ENCODE measurements at regions not wholly inside any gene's neighbourhood (a gene's known extent, or its start where the extent isn't known, plus 50 kb on each side); places are given as distances from the start of the nearest gene placed in this dataset.
"Not testable (repeated sequence)": the region's sequence is repeated elsewhere in the genome, so short reads cannot be mapped to it uniquely, and the experiment has no call there.

DNA sequence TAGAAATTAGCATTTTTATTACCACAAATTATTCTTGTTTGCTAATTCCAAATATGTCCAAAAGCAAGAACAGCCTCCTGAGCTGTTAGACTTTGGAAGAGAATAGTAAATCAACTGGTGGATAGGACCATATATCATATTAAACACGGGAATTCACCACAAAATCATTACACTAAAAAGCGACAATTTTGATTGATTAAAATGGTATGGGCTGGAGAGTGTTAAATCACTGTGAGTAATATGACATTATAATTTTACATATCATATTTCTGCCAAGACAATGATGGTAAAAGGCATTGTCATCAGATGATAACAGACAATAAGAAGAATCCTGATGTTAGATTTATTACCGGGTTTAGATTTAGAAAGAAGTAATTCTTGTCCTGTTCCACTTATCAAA, 107.2 kb upstream of the ARRDC3 start:
- in situ Hi-C loops (cut with HindIII; ENCODE audit: low pct_unique_long_range_greater_than_20kb, low sequenced_read_pairs), result no loop called here
- no peak for DNase-seq (ENCODE audit: low read depth, low spot score)

DNA sequence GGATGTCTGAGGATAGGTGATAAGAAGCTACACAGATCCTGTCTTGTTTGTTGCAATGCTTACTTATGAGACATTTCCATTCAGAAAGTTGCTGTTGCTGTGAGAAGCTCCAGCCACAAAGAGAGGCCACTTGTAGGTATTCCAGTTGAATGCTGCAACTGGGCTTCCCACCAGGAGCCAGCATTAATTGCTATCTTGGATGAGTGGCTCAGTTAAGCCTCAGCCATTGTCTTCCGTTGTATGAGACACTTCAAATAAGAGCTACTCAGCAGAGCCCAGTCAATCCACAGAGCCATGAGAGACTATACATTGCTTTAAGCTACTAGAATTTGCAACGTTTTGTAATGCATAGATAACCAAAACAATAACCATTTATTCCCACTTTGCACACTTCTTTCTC, 104.3 kb upstream of the ARRDC3 start:
- in situ Hi-C loops (cut with HindIII; ENCODE audit: low pct_unique_long_range_greater_than_20kb, low sequenced_read_pairs), result no loop called here
- DNase-seq (ENCODE audit: low read depth, low spot score), result no peak

DNA sequence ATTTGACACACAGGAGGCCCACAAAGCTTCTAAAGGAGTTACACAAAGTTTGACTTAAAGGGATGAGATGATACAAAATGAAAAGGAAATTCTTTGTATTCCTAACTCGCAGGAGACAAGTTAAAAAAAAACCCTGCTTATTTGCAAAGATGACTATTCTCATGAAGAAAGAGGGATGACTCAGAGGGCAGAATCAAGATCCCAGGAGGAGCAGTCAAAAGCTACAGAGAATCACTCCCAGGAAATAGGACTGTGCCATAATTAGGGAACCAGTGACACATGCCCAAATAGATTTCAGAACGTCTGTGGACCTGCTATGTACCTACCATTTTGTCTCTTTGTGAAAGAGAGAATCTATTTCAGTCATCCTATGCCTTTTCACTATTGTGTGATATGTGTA, 103.5 kb upstream of the ARRDC3 start:
- no peak for DNase-seq (ENCODE audit: low read depth, low spot score)
- in situ Hi-C loops (cut with HindIII; ENCODE audit: low pct_unique_long_range_greater_than_20kb, low sequenced_read_pairs), result no loop called here

DNA sequence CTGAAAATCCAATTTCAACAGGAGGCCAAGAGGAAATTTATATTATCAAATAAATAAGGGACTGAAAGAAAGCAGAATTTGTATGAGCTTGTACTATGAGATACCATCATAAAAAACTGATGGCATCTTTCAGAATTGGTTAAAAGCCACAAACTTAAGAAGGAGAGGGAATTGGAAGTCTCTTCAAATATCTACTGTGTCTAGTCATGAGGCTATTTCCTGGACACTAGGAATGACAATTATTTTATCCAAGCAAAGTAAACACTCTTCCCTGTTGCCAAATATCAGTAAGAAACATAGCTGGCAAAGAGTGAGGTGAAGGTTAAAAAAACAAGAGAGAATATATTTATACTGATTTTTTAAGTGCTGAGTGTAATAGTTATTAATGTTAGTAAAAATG, 101.5 kb upstream of the ARRDC3 start:
- DNase-seq (ENCODE audit: low read depth, low spot score), result no peak
- in situ Hi-C loops (cut with HindIII; ENCODE audit: low pct_unique_long_range_greater_than_20kb, low sequenced_read_pairs), result no loop called here

DNA sequence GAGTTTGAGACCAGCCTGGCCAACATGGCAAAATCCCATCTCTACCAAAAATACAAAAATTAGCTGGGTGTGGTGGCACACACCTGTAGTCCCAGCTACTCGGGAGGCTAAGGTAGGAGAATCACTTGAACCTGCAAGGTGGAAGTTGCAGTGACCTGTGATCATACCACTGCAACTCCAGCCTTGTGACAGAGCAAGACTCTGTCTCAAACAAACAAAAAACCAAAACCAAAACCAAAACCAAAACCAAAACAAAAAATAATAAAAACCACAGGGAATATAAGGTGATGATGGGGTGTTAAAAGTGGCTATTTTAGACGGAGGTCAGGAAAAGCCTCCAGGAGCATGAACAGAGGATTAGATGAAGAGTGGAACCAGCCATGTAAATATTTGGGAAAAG, 96.3 kb upstream of the ARRDC3 start:
- DNase-seq (ENCODE audit: low read depth, low spot score); in situ Hi-C loops (cut with HindIII; ENCODE audit: low pct_unique_long_range_greater_than_20kb, low sequenced_read_pairs): not testable (repeated sequence)

DNA sequence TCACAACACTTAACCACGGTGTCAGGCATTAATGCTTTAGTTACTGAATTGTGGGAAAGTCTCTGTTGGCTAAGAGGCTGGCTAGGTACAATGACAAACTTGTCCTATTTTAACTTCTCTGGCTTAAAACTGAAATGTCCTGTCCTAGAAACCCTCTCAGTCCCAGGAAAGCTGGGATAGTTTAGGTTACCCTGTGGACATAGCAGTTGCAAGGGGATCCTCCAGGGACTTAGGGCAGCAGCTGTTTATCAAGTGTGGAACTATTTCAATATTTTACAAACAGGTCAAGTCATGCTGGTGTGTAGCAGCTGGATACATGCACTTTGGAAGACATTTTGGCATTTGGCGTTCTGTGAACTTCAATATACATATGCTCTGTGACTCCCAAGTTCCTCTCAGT, 95.0 kb upstream of the ARRDC3 start:
- in situ Hi-C loops (cut with HindIII; ENCODE audit: low pct_unique_long_range_greater_than_20kb, low sequenced_read_pairs), result no loop called here
- no peak for DNase-seq (ENCODE audit: low read depth, low spot score)

DNA sequence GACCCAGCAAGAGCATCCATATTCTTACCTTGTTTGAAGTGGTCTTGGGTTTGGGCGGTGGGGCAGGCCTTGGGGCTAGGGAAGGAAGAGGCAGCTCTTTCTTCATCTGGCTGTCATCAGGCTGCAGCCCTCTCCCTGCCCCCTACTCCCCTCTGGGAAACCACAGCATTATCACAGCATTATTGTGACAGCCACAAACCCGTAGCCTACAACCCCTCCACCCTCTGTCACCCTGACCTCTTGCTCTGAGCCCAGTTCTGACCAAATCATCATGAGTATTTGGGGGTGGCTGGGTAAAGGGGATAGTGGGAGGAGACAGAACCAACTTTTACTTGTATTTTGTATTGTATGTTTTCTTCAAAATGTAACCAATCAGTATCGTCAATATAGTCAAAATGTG, 94.3 kb upstream of the ARRDC3 start:
- no peak for DNase-seq (ENCODE audit: low read depth, low spot score)
- in situ Hi-C loops (cut with HindIII; ENCODE audit: low pct_unique_long_range_greater_than_20kb, low sequenced_read_pairs), result no loop called here

DNA sequence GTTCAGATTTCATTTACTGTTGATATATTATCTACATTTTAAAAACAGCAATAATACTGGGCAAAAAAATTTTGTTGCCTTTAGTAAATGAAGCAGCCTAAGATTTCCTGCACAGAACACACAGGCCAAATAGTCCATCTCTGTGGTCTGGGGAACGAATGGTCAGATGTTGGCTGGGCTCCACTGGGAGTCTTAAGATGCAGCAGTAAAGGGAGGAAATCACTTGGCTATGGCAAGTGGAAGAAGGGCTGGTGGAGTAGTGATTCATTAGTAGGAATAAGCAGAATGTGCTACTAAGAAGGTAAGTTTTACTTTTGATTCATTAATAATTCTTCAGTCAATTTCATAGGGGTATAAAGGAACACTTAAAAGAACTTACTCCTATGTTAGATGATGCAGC, 91.1 kb upstream of the ARRDC3 start:
- no peak for DNase-seq (ENCODE audit: low read depth, low spot score)
- in situ Hi-C loops (cut with HindIII; ENCODE audit: low pct_unique_long_range_greater_than_20kb, low sequenced_read_pairs), result no loop called here

DNA sequence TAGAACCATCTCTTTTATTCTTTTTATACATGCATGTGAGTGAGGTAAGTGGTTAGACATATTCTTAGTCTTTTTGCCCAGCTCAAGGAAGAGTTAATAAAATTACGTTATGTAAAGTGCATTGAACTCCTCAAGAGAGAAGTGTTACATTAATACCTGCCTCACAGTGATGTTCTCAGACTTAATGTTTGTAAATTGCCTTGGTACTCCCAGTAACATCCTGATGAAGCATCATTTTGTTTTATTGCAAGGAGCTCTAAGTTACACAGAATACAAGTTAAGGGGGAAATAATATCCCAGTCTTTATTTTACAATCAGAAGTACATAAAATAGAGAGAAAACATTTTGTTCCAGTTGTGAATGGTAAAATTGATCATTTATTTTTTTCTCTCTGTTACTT, 89.5 kb upstream of the ARRDC3 start:
- in situ Hi-C loops (cut with HindIII; ENCODE audit: low pct_unique_long_range_greater_than_20kb, low sequenced_read_pairs), result no loop called here
- DNase-seq (ENCODE audit: low read depth, low spot score), result no peak

DNA sequence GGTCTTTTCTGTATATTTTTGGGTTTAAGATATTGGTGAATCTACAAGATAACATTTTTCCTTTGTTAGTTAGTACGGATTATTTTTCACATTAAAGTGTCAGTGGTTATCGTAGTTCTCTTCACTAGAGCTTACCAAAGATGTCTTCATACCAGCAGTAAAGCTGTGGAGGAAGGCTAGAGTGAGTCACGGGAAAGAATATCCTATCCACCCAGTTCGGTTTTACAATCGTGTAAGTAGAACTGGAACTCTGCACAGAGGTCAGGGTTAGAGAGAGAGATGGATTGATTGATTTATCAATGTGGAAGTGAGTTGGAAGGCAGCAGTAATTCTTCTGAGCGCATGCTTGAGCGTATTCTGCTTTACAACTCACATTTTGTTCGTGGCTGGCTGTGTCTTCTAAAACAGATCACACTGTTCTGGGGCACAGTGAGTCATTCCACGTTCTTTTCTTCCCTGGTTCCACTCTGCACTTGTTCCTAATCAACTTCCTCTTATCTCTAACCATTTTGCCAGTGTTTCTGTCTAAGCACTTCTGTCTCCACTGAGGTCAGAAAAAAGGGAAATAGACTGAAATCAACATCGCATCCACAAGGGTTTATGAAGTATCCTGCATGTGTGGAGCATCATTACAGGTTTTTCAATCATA, 86.5 kb upstream of the ARRDC3 start:
- in situ Hi-C loops (cut with HindIII; ENCODE audit: low pct_unique_long_range_greater_than_20kb, low sequenced_read_pairs), result no loop called here
- no peak for DNase-seq (ENCODE audit: low read depth, low spot score)

DNA sequence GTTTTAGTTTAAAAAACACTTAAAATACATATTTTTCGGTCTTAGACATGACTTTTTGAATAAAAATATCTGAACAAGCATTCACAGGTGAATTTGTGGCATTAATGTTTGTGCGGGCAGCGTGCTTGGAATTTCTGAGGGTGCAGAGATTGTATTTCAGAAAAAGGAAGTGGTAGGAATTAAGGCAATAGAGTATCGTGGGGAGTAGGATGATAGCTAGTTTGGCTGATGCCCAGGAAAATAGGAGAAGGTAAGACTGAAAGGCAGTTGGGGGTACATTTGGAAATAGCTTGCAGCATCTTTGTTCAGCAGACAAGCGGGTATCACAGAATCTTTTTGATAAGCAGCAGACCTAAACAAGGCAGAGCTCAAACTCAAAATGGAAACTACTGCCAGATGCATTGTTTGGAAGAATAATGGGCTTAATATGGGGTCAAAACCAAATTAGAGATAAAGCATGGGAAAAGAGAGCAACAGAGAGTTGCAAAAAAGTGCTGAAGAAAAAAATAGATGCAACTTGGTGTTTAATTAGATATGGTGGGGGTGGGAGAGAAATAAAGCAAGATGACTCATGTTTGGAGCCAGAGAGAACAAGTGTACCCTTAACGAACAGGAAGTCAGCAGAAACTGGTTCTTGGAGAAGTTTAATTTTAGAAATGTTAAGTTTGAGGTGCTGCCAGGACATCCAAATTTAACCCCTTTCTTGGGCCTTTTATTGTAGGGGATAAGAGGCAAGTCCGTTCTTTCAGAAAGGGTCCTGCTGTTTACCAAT, 85.7 kb upstream of the ARRDC3 start:
- in situ Hi-C loops (cut with HindIII; ENCODE audit: low pct_unique_long_range_greater_than_20kb, low sequenced_read_pairs), result no loop called here
- DNase-seq (ENCODE audit: low read depth, low spot score), result peak; percentile 9

DNA sequence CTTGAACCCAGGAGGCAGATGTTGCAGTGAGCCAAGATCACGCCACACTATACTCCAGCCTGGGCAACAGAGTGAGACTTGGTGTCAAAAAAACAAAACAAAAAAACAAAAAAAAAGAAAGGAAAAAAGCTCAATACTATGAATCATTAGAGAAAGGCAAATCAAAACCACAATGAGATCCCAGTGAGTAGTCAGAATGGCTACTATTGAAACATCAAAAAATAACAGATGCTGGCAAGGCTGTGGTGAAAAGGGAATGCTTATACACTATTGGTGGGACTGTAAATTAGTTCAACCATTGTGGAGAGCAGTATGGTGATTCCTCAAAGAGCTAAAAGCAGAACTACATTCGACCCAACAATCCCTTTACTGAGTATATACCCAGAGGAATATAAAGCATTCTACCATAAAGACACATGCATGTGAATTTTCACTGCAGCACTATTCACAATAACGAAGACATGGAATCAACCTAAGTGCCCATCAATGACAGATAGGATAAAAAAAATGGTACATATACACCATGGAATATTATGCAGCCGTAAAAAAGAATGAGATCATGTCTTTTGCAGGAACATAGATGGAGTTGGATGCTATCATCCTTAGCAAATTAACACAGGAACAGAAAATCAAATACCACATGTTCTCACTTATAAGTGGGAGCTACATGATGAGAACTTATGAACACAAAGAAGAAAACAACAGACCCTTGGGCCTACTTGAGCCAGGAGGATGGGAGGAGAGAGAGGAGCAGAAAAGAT, 81.9 kb upstream of the ARRDC3 start:
- DNase-seq (ENCODE audit: low read depth, low spot score), result no peak
- in situ Hi-C loops (cut with HindIII; ENCODE audit: low pct_unique_long_range_greater_than_20kb, low sequenced_read_pairs), result no loop called here

DNA sequence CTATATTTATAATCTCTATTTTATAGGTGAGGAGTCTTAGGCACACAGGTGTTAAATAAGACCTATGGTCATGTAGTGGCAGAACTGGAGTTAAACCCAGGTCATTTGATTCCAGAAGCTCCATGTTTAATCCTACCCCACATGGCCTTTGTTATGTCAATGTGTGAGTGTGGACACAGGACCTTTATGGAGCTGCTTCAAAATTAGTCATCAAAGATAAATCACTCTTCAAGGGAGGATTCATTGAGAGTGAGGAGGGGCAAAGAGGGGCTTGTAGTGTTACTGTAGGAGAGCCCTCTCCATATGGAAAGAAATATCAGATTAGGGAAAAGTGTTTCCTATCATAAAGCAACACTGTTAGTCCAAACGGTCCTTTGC, 74.6 kb upstream of the ARRDC3 start:
- in situ Hi-C loops (cut with HindIII; ENCODE audit: low pct_unique_long_range_greater_than_20kb, low sequenced_read_pairs), result no loop called here
- no peak for DNase-seq (ENCODE audit: low read depth, low spot score)

DNA sequence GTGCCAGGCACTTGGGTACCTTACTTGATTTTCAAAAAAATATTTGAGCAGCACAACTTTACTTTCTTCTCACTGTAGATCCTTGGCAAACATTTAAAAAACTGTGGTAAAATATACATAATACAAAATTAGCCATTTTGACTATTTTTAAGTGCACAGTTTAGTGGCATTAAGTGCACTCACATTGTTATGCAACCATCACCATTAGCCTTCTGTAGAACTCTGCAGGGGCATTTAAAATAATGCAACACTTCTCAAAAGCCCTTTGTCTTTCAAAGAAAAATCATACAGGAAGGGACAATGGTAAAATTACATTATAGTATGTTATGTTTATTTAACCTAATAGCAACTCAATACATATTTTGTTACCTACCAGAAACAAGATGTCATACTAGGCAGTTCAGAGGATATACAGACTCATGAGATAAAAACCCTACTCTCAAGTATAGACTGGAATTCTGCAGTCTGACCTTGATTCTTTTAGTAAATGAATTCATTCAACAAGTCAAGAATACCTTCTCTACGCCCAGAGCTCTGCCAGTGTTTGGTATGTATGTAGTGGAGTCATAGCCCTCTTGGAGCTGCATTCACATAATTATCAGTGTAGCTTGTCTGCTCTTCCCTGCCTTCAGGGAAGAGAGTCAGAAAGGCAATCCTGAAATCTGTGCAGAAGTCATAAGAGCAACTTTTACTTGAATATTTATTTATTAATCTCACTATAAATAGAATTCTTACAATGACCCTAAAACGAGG, 74.0 kb upstream of the ARRDC3 start:
- in situ Hi-C loops (cut with HindIII; ENCODE audit: low pct_unique_long_range_greater_than_20kb, low sequenced_read_pairs), result no loop called here
- no peak for DNase-seq (ENCODE audit: low read depth, low spot score)

DNA sequence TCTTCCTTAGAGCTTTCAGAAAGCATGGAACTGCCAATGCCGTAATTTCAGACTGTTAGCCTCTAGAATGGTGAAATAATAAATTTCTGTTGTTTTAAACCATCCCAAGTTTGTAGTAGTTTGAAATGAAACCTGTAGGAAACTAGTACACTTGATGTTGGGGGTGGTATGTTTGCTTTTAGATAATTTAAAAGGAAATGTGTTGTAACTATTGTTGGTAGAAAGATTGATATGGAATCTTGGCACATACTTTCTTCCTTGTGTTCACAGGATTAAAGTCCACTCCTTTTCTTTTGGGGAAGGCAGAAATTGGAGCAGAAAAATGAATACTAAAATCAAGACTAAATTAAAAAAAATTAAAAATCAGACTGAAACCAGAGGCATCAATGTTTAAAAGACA, 66.0 kb upstream of the ARRDC3 start:
- in situ Hi-C loops (cut with HindIII; ENCODE audit: low pct_unique_long_range_greater_than_20kb, low sequenced_read_pairs), result no loop called here

DNA sequence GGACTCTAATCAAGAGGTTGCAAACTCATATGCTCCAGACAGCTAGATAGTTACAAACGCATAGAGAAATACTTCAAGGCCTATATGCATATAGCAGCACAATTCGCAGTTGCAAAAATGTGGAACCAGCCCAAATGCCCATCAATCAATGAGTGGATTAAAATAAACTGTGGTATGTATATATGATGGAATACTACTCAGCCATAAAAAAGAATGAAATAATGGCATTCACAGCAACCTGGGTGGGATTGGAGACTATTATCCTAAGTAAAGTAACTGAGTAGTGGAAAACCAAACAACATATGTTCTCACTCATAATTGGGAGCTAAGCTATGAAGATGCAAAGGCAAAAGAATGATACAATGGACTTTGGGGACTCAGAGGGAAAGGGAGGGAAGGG, 65.0 kb upstream of the ARRDC3 start:
- DNase-seq (ENCODE audit: low read depth, low spot score); in situ Hi-C loops (cut with HindIII; ENCODE audit: low pct_unique_long_range_greater_than_20kb, low sequenced_read_pairs): not testable (repeated sequence)

More for the DNA sequence above, 66.0 kb upstream of the ARRDC3 start:
- DNase-seq (ENCODE audit: low read depth, low spot score), result no peak

DNA sequence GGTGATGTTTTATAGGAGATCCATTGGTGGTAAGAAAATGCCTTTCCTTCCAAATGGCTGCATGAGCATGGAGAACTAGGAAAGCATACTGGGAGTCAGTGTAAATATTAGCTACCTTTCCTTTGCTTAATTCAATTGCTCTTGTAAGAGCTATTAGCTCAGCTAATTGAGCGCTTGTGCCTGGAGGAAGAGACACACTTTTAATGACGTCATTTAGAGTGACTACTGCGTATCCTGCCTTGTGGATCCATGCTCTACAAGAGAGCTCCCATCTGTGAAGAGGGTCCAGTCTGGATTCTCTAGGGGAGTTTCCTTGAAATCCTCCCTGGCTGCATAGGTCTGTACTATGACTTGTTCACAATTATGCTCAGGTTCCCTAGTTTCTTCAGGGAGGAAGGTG, 63.8 kb upstream of the ARRDC3 start:
- DNase-seq (ENCODE audit: low read depth, low spot score); in situ Hi-C loops (cut with HindIII; ENCODE audit: low pct_unique_long_range_greater_than_20kb, low sequenced_read_pairs): not testable (repeated sequence)

DNA sequence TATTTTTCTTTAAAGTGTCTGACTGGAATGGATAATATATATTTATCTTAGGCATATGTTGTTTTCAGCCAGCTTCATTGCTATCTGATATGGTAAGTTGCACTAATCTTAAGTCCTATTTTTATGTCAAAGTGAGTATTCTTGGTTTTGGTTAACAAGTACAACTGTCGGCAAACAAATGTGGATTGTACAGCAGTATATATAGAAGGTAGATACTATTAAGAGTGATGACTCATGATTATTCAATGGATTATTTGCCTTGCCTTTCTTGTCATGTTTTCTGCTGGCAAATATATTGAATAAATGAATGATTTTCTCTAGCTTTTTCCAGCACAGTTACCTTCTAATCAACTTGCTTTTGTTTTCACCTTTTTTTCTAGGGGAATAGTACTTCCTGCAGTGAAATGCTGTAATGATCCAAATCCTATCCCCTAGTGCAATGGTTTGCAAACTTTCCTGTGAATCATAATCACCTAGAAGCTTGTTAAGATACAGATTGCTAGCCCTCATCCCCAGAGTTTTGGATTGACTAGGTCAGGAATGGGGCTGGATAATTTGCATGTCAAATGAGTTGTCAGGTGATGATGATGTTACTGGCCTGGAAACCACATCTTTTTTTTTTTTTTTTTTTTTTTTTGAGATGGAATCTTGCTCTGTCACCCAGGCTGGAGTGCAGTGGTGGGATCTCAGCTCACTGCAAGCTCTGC, 60.8 kb upstream of the ARRDC3 start:
- DNase-seq (ENCODE audit: low read depth, low spot score), result no peak

More for the DNA sequence above, 60.8 kb upstream of the ARRDC3 start:
- in situ Hi-C loops (cut with HindIII; ENCODE audit: low pct_unique_long_range_greater_than_20kb, low sequenced_read_pairs), result no loop called here
